HCT116 (cell line): ENCODE measurements at regions not wholly inside any gene's neighbourhood (a gene's known extent, or its start where the extent isn't known, plus 50 kb on each side); places are given as distances from the start of the nearest gene placed in this dataset.
"Not testable (repeated sequence)": the region's sequence is repeated elsewhere in the genome, so short reads cannot be mapped to it uniquely, and the experiment has no call there.

Source experiments
- ATAC-seq: fragments of 200-7000 bp; cut with Tn5 transposase; 2 replicates; pipeline ENCODE4 v1.9.1; 2020; ENCODE audit warnings: mild to moderate bottlenecking, moderate library complexity
- BruUV-seq: library from RNA; stranded (reverse); fragments of 400-500 nt; replicated peaks from 2 replicates; lab custom pipeline; 2021; lab: Mats Ljungman, UMichigan
- CTCF ChIA-PET: fragments of 300-600 bp; sonication (Branson Sonifier 250); formaldehyde crosslinking; loops from one replicate; lab custom pipeline; 2021; ENCODE audit warnings: antibody characterized with exemption; lab: Charles Lee
- POLR2A ChIA-PET: fragments of 300-600, 350-600 bp; sonication (Branson Sonifier 250); formaldehyde crosslinking; loops from one replicate; lab custom pipeline; 2021; ENCODE audit warnings: antibody characterized with exemption; lab: Charles Lee
- RAD21 ChIA-PET, 2 experiments: fragments of 300-600 bp; sonication (Branson Sonifier 250); formaldehyde crosslinking; loops; one replicate each; lab custom pipeline; 2023; ENCODE audit warnings: low total read pairs in 2 of 2; ENCODE audit not compliant: uncharacterized antibody in 2 of 2, unreplicated experiment in 2 of 2, low non-redundant PET in 1 of 2; lab: Charles Lee
- DNase-seq: peaks from one replicate; pipeline ENCODE4 v3.0.0-alpha.2; 2010; ENCODE audit warnings: low read depth, low spot score
- H2AFZ ChIP-seq: fragments of 200-600 bp; shearing (Covaris generic), sonication (generic); 2 replicates; pipeline ENCODE4 v1.6.1; 2017; ENCODE audit warnings: low read depth, mixed run types, mixed read lengths, antibody characterized with exemption, low read length; ENCODE audit not compliant: poor library complexity, severe bottlenecking
- H3K27ac ChIP-seq: 2 replicates; pipeline ENCODE4 v1.5.1; 2012; ENCODE audit warnings: low read depth, low read length
- H3K27me3 ChIP-seq: fragments of 200-600 bp; sonication (generic); 2 replicates; pipeline ENCODE4 v1.6.1; 2016; ENCODE audit warnings: mixed run types, low read length, mixed read lengths; ENCODE audit not compliant: insufficient read depth
- H3K36me3 ChIP-seq, 2 experiments: fragments of 200-500 bp in 1 of 2; fragments of 200-600 bp in 1 of 2; sonication (Bioruptor generic) in 1 of 2; sonication (generic) in 1 of 2; 2 replicates each; pipeline versions ENCODE4 v1.5.1 to v1.6.1; 2014 to 2016; ENCODE audit warnings: low read length in 2 of 2, inconsistent platforms in 1 of 2, mixed read lengths in 1 of 2, mixed run types in 1 of 2; ENCODE audit not compliant: insufficient read depth in 2 of 2, control insufficient read depth in 1 of 2
- H3K4me1 ChIP-seq, 2 experiments: fragments of 200-600 bp in 1 of 2; sonication (generic) in 1 of 2; 2 replicates each; pipeline versions ENCODE4 v1.5.1 to v1.6.1; 2012 to 2017; ENCODE audit warnings: low read length in 2 of 2, inconsistent platforms in 1 of 2, mild to moderate bottlenecking in 1 of 2, mixed read lengths in 1 of 2, mixed run types in 1 of 2, moderate library complexity in 1 of 2; ENCODE audit not compliant: insufficient read depth in 2 of 2, control insufficient read depth in 1 of 2
- H3K4me2 ChIP-seq: fragments of 200-600 bp; sonication (generic); 2 replicates; pipeline ENCODE4 v1.6.1; 2017; ENCODE audit warnings: mixed run types, low read length, mixed read lengths
- H3K4me3 ChIP-seq, 2 experiments: fragments of 200-600 bp in 1 of 2; sonication (generic) in 1 of 2; replicated peaks in 1 of 2; 2 replicates each; pipeline ENCODE4 v1.5.1; 2011 to 2016; ENCODE audit warnings: low read length in 2 of 2, control low read depth in 1 of 2, low read depth in 1 of 2, mild to moderate bottlenecking in 1 of 2, mixed read lengths in 1 of 2, mixed run types in 1 of 2
- H3K79me2 ChIP-seq: fragments of 200-600 bp; sonication (generic); 2 replicates; pipeline ENCODE4 v1.6.1; 2017; ENCODE audit warnings: mild to moderate bottlenecking, mixed run types, low read length, moderate library complexity, mixed read lengths; ENCODE audit not compliant: insufficient read depth
- H3K9ac ChIP-seq: fragments of 200-600 bp; sonication (generic); 2 replicates; pipeline ENCODE4 v1.6.1; 2016; ENCODE audit warnings: low read length, mixed read lengths
- H3K9me2 ChIP-seq: fragments of 200-600 bp; sonication (generic), shearing (Covaris generic); 2 replicates; pipeline ENCODE4 v1.6.1; 2017; ENCODE audit warnings: mixed run types, mild to moderate bottlenecking, moderate library complexity; ENCODE audit not compliant: insufficient read depth
- H3K9me3 ChIP-seq, 2 experiments: fragments of 200-500 bp in 1 of 2; fragments of 200-600 bp in 1 of 2; sonication (Bioruptor generic) in 1 of 2; sonication (generic) in 1 of 2; 2 replicates each; pipeline ENCODE4 v1.6.1; 2014 to 2017; ENCODE audit warnings: low read length in 2 of 2, mixed read lengths in 2 of 2, inconsistent platforms in 1 of 2, low read depth in 1 of 2, mild to moderate bottlenecking in 1 of 2, mixed run types in 1 of 2, moderate library complexity in 1 of 2; ENCODE audit not compliant: control insufficient read depth in 1 of 2, insufficient read depth in 1 of 2
- H4K20me1 ChIP-seq: fragments of 200-600 bp; sonication (generic), shearing (Covaris generic); 2 replicates; pipeline ENCODE4 v1.6.1; 2017; ENCODE audit warnings: mixed run types, mild to moderate bottlenecking, moderate library complexity; ENCODE audit not compliant: insufficient read depth
- CBX3 ChIP-seq: IDR thresholded peaks from 2 replicates; pipeline ENCODE4 v1.6.1; 2012; ENCODE audit warnings: low read depth
- CTCF ChIP-seq, 3 experiments: fragments of 200-600 bp in 1 of 3; sonication (generic) in 1 of 3; IDR thresholded peaks in 2 of 3; conservative IDR thresholded peaks in 1 of 3; 2 replicates each; pipeline ENCODE4 v1.5.1; 2012 to 2017; ENCODE audit warnings: low read depth in 2 of 3, low read length in 2 of 3, antibody characterized with exemption in 1 of 3, borderline replicate concordance in 1 of 3, control low read depth in 1 of 3, mild to moderate bottlenecking in 1 of 3, mixed read lengths in 1 of 3, mixed run types in 1 of 3, moderate library complexity in 1 of 3; ENCODE audit not compliant: insufficient read depth in 1 of 3
- ELF1 ChIP-seq: IDR thresholded peaks from 2 replicates; pipeline ENCODE4 v1.6.1; 2012; ENCODE audit warnings: low read depth, borderline replicate concordance
- EZH2phosphoT487 ChIP-seq: fragments of 200-600 bp; IDR thresholded peaks from 2 replicates; pipeline ENCODE4 v1.6.1; 2018; ENCODE audit warnings: antibody characterized with exemption, borderline replicate concordance
- JUND ChIP-seq: IDR thresholded peaks from 2 replicates; pipeline ENCODE4 v1.6.1; 2012
- ZFX ChIP-seq: fragments of 450-650 bp; IDR thresholded peaks from 2 replicates; pipeline ENCODE4 v1.6.1; 2017
- ZNF274 ChIP-seq: fragments of 200-500 bp; sonication (Bioruptor generic); IDR thresholded peaks from 2 replicates; pipeline ENCODE4 v1.6.1; 2014; ENCODE audit warnings: mild to moderate bottlenecking, low read depth, low read length, inconsistent platforms
- intact Hi-C: fragments of 100-400 bp; cut with micrococcal nuclease; formaldehyde crosslinking; loops from 2 replicates; pipeline ENCODE4 v1.10.0; 2022

- no peak for TF ChIP-seq ELF1
- no peak for TF ChIP-seq JUND
- no peak for TF ChIP-seq CBX3
Measured at GRCh38 chr11:71158936-71159335, 93.4 kb downstream of the SHANK2 start (continued).

- H3K79me2 ChIP-seq, RAD21 ChIA-PET, H3K4me1 ChIP-seq, H3K27me3 ChIP-seq, H3K9ac ChIP-seq, H3K9me3 ChIP-seq, CTCF ChIA-PET, intact Hi-C loops, BruUV-seq, H2AFZ ChIP-seq, DNase-seq, H3K4me3 ChIP-seq, H3K36me3 ChIP-seq, H3K27ac ChIP-seq, H4K20me1 ChIP-seq, ATAC-seq, POLR2A ChIA-PET, H3K9me2 ChIP-seq, H3K4me2 ChIP-seq: not testable (repeated sequence)
Measured at GRCh38 chr11:71157676-71158075, 94.7 kb downstream of the SHANK2 start.

- Histone ChIP-seq H2AFZ (no peak overlapping the region), H3K79me2 (no peaks in the 10 kb centered on the region), H3K9me2 (no peaks in the 10 kb centered on the region), H3K9me3 (no peaks in the 10 kb centered on the region), H4K20me1 (no peaks in the 10 kb centered on the region), H3K4me1 (peaks cover 0 to 7% of the 10 kb centered on the region in 2 experiments; a peak in 1 of 4 replicates), H3K27ac (no peak overlapping the region), H3K9ac (no peak overlapping the region), H3K4me3 (no peak overlapping the region), H3K4me2 (no peak overlapping the region), H3K27me3 (no peaks in the 10 kb centered on the region), H3K36me3 (no peaks in the 10 kb centered on the region)
- ATAC-seq: no peak
- DNase-seq: no peak
- TF ChIP-seq EZH2phosphoT487 (no peak), ZFX (no peak), ZNF274 (no peak), CTCF (IDR thresholded peaks at IDR 0.05 in 2 of 3, conservative IDR thresholded peaks at IDR 0.05 in 1 of 3; ENCODE audit: borderline replicate concordance in 1 of 3, insufficient read depth in 1 of 3, low read depth in 2 of 3, low read length in 2 of 3) (no peak)
- ChIA-PET CTCF (no interaction called here), RAD21 (no interaction called here), POLR2A (no interaction called here)
- no TSS peak for BruUV-seq
- intact Hi-C loops: no loop called here
Measured at GRCh38 chr11:71156301-71156700, 96.1 kb downstream of the SHANK2 start.
